CD4-positive, alpha-beta T cell treated with Interleukin-21 for 1 hour (primary cell): ENCODE measurements at regions not wholly inside any gene's neighbourhood (a gene's known extent, or its start where the extent isn't known, plus 50 kb on each side); places are given as distances from the start of the nearest gene placed in this dataset.

Source experiments
- DNase-seq: peaks from one replicate; pipeline ENCODE4 v3.0.0-alpha.2; 2020

DNA sequence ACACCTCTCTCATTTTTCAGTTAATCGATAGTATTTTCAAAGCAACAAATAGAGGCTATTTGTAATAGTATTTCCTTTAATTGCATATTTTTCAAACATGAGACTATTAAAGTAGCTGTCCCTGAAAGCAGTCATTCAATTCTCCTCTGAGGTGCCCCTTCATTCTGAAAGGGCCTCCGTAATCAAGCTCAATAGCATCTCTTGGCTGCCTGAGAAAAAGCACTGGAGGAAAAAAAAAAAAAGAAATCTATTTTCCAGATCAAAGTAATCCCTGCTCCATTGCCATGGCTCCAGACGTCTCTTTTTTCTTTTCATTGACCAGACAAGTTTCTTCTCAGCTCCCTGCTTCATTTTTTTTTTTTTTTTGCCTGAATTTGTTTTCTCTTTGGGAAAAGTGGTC lies 154.5 kb upstream of the BLID start:
- DNase-seq, result no peak

DNA sequence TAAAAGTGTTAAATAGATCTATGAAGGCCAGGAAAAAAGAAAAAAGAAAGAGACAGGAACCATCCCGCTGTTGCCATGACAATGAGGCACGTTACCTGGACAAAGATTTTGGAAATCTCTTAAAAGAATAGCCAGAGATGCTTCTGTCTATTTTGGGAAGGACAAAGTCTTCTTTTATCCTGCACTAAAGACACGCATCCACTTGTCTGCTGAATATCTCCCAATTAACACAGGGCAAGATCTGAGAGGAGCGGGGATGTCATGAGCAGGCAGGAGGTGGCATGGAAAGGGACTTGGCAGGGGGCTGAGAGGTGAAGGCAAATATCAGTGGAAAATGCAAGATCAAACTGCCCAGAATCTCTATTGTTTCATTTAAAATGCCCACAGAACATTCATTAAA lies 153.8 kb upstream of the BLID start:
- DNase-seq, result no peak

DNA sequence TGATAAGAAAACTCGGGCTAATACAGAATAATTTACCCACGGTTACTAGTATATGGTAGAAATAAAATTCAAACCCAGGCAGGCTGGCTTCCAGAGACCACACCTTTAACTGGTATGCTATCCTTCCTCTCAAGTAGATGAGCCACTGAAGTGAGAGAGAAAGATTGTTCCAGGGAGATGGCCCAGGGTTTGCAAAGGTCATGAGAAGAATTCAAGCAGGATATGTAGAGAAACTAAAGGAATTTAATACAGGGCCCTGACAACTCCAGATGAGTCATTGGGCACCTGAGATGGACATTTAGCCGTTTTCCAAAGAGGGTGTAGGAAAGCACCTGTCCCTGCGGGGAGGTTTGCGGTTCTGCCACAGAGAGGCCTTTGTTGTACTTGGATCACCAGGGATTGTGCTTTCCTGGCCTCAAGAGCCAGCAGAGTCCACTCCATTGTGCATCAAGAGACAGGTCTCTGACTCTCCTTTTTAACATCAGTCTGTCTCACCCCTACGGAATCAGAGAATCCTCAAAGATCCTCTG lies 152.7 kb upstream of the BLID start:
- DNase-seq, result no peak

DNA sequence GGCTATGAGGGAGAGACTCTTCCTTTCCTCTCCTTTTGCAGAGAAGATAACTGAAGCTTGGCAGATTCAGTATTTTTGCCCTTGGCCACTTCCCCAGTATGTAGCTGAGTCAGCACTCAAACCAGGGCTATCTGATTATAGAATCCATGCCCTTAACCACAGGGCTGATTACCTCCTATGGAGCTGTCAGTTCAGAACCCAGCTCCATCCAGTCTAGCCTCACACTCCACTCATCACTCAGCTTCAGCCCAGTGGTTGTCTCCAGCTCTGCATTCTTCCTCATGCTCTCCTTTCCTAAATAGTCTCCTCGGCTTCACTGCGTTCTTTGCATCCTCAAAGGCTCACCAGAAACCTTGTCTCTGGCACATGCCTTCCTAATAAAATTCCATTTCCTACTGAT lies 151.6 kb upstream of the BLID start:
- DNase-seq, result no peak

DNA sequence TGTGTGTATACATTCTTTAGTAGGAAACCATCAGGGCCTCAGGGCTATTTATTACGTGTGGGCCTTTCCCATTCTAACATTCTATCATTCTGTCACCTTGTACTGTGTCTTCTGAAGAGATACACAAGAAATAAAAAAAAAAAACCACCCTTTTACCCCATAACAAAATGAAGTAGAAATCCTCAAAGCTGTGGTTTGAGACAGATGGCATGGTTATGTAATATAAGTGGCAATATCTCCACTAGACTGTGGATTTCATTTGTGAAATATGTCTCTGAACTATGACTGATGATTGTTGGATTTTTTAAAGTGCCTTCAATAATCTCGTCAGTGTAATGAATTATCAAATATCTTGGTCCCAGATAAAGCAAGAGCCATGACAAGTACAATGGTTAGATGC lies 150.0 kb upstream of the BLID start:
- no peak for DNase-seq

DNA sequence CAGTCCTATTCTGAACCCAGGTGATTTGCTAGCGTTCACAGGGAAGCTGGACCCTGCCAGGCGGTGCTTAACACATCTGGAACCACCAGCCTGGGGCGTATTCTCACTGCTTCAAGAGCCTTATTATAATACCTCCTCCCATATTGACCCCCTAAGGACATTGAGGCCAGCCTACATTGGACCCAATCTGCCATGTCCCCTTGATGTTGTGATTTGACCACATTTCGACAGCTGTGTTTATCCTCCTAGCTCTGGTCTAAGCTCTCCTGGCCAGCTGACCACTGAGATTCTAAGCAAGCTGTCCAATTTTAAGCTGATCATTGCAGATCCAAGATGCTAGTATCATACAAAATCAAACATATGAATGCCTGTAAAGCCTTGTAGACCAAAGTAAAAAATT lies 148.1 kb upstream of the BLID start:
- no peak for DNase-seq

DNA sequence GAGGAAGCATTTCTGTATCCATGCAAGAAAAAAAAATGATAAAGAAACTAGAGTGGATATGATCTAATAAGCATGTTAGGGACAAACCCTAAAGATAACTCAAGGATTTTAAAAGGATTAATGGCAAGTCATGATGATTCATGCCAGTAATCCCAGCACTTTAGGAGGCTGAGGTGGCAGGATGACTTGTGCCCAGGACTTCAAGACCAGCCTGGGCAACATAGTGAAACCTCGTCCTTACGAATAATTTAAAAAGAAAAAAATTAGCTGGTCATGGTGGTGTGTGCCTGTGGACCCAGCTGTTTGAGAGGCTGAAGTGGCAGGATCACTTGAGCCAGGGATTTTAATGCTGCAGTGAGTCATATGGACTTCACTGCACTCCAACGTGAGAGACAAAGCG lies 145.5 kb upstream of the BLID start:
- DNase-seq, result no peak

DNA sequence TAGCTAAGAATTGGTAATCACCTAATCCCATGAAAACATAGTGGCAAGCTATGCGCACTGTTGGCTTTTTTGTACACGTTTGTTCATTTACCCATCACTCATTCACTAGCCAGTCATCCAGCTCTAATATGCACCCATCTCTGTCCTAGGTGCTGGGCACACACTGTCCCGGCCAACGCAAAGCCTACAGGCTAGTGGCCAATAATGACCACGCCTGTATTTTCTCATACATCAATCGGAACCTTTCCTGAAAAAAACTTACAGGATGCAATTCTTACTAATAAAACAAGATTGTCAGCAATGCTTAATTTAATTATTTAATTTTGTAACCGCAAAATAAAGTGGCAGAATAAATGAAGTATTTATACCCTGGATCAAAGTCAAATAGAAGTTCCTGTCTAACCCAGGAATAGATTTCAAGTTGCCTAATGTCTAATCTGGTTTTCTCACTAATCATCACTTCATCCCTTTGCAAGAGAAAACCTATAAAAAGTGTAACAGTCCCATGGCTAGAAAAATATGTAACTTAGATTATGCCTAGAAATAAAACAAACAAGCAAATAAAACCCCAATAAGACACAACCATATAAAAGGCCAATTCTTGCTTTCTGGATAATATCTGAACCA lies 143.3 kb upstream of the BLID start:
- no peak for DNase-seq

DNA sequence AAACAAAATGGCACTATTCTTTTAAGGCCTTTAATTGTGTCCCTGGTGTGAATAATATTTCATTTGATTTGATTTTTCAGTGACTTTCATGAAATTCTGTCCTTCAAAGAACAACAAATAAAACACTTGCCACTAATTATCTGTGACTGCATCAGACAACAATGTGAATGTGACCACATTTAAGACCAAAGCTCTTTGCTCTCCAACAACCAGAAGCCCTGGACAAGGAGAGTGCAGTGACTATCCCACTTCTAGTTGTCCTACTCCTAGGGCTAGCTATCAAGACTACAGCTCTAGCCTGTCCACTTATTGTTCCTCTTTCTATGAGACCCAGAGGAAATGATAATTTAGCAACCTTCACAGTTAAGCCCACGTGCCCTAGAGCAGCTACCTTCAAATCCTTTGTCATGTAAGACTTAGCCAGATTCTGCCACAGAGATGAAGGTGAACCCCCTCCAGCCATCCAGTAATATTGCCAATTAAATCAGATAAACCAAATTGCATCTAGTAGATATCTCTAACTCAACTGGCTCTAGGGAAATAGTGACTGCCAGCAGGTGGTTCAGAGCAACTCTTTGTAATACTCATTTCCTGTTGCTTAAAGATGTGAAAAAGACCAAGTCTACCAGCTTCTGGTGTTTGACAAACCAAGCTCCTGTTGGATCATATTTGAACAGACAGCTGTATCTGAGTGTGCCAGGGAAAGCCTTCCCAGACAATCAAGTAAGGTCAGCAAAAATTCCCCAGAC lies 142.6 kb upstream of the BLID start:
- no peak for DNase-seq

DNA sequence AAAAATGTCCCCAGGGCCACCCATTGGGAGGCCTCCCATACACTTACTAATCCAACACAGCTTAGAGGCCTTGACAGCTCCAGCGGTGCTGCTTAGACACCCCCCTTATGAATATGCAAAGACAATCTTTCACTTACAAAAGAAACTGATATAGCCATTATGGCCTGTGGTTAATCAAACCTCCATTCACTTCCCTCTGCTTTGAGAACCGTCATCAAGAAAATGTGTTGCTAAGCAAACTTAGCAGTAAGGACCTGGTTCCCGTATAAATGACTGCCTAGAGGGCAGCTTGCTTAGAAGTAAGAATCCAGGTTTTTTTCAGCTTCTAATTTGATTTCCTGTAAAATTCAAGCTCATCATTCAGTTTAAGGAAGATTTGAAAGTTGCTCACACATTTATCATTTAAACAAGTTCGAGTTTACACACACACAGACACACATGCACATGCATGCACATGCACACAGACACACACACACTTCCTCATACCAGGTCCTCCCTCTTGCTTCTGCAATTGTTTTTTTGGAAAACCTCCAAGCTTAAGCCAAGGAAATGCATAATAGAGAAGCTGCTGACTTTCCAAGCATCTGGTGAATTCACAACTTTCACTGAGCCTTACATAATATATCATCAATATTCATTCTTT lies 137.7 kb upstream of the BLID start:
- DNase-seq, result no peak

DNA sequence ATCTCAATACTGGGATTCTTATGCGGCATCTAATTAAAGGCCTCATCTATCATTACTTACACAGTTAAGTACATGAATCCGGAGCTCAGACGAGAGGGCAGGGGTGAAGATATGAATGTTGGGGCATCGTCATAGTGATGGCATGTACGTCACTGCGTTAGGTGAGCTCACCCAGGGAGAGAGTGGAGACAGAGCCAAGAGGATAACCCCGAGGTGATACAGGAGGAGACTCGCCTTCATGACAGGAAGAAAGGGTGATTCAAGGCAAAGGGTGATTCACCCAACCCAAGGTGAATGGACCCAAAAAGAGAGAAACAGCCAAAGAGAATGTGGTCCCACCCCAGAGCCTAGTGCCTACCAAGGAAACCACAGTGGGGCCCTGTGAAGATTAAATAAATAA lies 132.9 kb upstream of the BLID start:
- DNase-seq, result no peak

DNA sequence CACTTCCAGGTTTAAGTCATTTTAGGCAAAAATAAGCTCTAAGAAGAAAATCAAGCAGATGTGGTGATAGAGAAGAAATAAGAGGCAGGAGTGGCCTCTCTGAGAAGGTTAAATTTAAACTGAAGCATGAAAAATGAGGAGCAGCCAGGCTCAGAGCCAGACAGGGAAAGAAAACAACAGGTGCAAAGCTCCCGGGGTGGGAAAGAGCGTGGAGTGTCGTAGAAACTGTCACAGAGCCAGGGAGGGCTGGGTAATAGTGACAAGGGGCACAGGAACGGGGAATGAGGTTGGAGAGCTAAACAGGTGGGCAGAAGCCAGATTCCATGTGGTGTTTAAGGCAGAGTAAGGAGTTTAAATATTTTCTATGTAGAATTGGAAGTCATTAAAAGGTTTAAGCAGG lies 132.1 kb upstream of the BLID start:
- no peak for DNase-seq

DNA sequence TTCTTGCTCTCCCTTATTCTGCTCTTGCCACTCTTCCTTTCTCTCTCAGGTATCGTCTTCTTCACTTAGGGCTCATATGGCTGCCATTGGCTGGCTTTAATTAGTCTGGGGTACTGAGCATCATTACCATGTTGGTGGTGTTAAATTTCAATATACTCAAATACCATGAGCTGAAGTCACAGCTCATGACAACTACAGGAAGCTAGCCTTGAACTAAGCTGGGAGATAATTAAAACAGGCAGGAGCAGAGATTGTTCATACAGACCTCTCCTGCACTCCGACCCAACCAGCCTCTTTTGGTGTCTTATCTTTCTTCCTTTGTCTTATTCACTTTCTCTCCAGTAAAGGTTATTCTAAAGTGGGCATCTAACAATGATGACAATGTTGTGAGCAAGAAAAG lies 130.9 kb upstream of the BLID start:
- DNase-seq, result no peak

DNA sequence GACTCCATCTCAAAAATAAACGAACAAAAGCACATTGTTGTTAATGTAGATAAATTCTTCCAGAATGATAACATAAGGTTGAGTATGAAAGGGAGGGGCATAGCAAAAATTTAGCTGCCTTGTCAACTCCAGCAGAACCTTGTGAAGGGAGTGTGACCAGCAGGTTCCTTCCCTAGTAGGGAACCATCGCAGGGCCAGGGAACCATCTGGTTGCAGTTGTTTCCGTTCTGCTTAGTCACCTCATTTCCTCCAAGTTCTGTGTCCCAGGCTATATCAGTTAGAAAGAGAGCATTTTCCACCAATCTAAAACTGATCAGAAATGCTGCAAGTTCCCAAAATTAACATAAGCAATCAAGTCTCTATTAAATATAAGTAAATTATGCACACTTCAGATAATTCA lies 126.7 kb upstream of the BLID start:
- DNase-seq, result no peak

DNA sequence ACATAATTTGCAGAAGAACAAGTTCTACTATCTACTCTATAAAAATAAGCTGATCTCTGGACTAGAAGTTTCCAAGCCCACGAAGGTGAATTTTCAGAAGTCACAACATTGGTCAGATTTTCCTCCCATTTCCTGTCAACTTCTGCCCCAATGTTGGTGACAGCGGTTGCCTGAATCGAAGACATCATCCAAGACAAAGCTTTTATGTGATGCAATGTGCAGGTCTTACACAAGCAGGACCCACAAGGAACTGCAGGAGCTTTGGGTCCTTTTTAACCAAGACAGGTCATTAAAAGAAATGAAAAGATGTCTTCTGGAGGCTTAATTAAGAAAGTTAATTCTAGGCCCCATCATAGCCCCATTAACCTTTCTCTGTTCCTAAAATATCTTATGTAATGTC lies 125.6 kb upstream of the BLID start:
- no peak for DNase-seq

DNA sequence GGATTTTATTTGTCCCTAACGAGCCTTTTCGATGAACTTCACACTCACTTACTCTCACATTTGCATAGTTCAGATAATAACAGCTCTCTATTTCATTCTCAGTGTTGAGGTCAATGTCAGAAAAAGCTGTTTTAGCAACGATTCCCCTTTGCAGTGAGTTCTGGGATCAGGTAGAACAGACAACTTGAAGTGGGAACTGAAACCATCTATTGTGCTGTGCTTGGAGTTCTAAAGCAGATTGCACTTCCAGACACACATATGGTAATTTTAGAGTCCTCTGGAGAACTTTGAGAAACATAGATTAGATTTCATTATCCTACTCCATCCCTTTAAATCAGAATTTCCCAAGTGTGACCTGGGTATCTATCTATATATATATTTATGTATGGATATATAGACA lies 124.6 kb upstream of the BLID start:
- DNase-seq, result no peak

DNA sequence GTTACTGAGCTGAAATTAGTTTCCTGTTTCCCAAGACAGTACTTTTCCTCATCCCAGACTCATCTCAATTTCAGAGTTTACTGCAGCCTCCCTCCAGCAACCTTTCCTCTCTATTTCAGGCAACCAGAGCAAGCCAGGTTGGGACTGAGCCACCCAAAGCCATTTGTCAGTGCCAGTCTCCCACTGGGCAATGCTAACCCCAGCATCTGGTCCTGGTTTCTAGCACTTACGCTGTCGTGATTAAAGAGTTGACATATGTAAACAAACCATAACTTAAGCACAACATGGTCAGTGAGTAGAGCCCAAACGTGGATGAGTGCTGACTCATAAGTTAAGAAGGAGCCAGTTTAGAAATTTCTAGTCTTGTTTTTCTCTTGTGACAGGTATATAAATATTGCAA lies 119.6 kb upstream of the BLID start:
- DNase-seq, result no peak

DNA sequence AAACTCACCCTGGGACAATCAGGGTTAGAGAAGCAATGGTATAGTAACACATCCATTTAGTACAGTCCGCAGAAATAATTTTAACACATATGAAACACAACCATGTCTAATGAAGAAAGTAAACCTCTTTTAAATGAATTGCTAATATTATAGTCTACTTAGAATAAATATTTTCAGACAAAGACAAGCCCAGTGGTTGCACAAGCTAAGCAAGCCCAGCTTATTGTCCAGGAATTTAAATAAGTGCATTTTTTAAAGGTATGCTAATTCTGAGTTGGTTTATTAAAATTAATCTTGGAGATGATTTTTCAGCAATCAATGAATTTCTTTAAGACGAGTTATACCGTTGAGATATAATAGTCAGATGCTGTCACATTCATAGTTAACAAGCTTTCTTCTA lies 118.8 kb upstream of the BLID start:
- no peak for DNase-seq

DNA sequence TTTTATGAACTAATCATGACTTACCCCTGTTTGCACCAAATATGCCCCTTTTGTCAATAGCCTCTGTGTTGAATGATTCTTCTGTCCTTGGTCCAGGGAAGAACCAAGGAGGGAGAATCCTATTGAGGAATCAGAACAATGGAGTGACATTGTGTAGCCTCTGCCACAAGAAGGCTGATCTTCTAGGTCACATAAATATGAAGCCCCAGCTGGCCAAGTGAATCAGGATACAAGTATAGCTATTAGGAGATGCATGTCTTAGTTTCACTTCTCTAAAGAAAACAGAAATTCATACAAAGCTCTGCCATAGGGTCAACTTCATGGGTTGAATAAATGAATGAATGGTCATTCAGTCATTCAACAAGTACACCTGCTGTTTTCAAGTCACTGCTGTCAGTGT lies 118.2 kb upstream of the BLID start:
- DNase-seq, result no peak

DNA sequence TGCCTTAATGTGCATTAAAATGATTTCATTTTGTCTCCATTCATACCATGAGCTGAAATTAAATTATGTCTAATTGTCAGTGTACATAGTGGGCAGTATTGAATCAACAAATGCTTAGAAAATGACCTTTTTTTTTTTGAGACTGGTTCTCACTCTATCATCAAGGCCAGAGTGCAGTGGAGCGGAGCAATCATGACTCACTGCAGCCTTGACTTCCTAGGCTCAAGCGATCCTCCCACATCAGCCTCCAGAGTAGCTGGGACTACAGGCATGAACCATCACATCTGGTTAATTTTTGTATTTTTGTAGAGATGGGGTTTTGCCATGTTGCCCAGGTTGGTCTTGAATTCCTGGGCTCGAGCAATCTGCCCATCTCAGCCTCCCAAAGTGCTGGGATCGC lies 117.0 kb upstream of the BLID start:
- no peak for DNase-seq

DNA sequence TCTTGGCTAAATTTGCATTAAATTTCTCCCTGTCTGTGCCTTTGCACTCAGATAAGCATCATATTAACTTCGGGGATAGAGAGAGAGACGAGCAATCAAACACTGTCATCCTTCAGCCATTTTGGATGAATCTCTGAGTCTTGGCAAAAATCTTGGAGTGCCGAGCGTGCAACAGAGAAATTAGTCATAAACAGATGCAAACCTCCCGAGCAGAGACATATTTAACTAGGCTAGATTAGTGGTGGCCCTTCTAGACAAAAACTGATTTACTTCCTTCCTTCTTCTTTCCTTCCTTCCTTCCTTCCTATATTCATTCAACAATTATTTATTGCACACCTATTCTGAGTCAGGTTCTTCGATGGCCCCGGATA lies 114.4 kb upstream of the BLID start:
- DNase-seq, result no peak

DNA sequence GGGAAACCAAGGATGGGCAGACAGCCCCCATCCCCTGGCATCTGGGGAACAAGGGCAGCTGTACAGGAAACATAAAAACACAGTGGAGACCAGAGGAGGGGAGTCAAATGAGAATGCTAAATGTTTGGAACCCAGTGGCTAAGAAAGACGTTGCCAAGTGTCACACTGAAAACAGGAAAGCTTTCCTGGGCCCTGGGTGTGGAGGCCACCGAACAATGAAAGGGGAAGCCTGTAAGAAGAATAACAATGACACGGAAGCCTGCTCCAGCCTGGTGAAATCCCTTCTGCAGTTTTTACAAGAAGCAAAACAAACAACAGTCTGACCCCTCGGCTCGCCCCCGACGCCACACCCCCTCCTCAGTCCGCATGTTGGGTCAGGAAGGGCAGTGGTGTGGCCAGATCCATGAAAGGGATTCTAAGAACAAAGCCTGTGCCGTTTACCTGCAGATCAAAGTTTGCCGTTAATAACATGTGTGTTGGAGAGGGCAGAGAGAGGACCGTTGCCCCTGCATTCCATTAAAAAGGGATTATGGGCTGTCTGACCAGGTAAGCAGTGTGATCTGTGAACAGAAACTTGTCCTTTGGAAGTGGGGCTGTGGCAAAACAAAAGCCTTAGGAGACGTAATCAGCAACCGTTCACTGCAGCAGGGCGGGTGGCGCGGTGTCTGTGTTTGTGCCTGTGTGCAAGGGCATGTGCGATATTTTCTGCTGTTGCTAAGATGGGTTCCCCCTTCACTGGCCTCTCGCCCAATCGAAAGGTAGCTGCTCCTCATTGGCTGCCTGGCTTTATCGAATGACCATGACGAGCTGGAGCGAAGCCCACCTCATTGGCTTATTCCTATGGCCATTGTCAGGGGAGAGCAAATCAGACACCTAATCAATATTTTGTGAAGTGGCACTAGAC lies 113.7 kb upstream of the BLID start:
- DNase-seq, result no peak

DNA sequence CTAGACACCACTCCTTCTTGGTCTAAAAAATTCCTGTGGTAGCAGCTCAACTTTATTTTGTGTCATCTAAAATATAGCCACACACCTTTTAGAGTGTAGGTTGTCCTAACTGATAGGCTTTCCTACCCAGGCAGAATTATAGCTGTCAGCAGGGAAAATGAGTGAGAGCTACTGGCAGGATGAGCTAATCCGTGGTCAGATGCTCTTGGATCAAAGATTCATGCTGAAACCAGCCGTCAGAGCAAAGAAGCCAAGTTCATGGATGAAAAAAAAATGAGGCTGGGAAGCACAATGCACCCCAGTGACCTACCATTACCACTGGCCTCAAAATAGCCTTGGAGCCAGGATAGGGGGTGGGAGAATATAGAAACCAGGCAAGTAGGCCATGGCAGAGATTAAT lies 113.1 kb upstream of the BLID start:
- no peak for DNase-seq
